ENCODE measurements at regions not wholly inside any gene's neighbourhood (a gene's known extent, or its start where the extent isn't known, plus 50 kb on each side); places are given as distances from the start of the nearest gene placed in this dataset.
"Not testable (repeated sequence)": the region's sequence is repeated elsewhere in the genome, so short reads cannot be mapped to it uniquely, and the experiment has no call there.

DNA sequence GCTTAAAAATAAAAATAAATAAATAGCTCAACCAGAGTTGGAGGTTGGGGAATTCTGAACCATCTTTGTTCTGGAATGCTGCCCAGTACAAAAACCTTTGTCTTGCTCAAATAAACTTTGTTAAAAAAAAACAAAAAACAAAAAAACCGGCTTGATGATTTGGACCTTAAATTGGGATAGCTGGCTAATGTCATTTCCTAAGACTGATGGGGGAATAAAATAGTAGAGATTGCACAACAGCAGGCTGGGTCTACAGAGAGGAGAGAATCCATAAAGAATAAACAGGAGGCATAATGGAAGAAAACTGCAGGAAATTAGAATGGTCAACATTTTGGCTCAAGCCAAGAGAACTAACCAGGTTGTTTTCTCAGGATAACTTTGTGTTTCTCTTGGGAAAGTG, 370.9 kb downstream of the AEBP2 start:
- no peak for DNase-seq (ENCODE audit: extremely low read depth, low read depth)

DNA sequence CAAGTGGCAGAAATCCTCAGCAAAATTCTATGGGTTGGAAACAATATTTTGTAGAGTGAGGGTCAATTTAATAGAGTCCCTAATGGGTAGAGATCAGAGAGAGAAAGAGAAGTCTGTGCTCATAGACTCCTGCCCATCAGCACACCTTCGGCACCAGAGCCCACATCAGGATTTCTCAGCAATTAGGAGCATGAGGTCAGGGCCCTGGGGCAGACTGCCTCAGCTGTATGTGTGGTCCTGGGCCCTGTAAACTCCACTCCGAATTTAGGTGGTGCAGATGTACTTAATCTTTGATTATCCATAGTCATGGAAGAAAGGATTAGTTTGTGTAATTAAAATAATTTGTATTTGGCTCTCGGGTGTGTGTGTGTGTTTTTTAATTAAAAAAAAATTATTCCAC, 372.6 kb downstream of the AEBP2 start:
- no peak for DNase-seq (ENCODE audit: extremely low read depth, low read depth)

GRCh38 chr12:19819231-19819630, 379.9 kb downstream of the AEBP2 start:
- no peak for DNase-seq (ENCODE audit: extremely low read depth, low read depth)

- DNase-seq (ENCODE audit: extremely low read depth, low read depth), result no peak
These were observed 383.2 kb downstream of the AEBP2 start for GRCh38 chr12:19822476-19822875.

- DNase-seq (ENCODE audit: extremely low read depth, low read depth), result not testable (repeated sequence)
These were observed 384.0 kb downstream of the AEBP2 start for GRCh38 chr12:19823326-19823725.

DNA sequence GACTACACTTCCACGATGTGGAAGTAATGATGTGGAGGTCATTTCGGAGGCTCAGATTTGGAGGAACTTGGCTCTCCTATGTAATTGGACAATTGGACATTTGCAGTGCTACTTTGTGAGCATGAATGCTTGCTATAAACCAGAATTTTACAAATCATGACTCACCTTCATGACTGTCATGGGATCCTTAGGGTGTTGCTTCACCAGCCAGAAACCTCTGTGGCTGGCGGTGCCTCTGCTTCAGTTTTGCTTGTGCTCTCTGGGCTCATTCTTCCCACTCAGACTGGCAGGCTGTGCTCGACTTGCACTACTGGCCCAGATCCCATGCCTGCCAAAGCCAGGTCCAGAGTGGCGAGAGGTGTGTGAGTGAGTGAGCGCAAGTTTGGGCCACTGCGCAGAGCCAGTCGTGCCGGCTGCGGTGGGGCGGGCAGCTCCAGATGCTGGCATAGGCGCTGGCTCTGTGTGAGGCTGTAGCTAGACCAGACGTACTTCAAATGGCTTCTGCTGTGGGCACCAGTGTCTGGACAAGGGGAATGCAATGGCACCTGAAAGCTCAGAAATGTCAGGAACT, 387.8 kb downstream of the AEBP2 start:
- no peak for DNase-seq (ENCODE audit: extremely low read depth, low read depth)

DNA sequence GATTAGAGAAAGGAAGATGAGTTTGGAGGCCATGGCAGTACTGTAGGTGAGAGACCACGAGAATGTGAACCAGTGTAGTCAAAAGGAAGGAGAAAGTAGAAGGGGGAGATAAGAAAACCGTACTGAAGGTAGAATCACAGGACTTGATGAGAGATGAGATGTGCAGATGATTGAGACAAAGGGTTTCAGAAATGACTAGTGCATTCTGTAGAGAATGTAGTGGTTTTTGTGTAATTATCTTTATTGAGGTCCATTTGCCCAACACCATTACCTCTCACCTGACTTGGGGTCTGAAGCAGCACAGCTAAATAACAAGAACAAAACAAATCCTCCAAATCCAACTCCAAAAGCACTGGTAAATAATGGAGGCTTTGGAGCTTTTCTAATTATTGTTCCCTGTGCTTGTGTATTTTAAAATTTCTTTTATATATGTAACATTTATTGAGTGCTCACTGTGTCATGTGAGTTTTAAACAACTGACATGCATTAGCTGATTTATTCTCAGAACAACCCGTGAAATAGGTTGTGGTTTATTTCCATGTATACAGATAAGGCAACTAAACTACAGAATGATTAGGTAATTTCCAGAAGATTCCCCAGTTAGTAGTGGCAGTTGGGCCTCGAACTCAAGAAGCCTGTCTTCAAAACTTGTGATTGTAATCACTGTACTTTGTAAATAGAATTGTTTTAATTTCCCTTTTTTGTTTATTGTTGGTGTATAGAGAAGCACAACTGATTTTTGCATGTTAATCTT, 390.0 kb downstream of the AEBP2 start:
- DNase-seq (ENCODE audit: extremely low read depth, low read depth), result no peak

DNA sequence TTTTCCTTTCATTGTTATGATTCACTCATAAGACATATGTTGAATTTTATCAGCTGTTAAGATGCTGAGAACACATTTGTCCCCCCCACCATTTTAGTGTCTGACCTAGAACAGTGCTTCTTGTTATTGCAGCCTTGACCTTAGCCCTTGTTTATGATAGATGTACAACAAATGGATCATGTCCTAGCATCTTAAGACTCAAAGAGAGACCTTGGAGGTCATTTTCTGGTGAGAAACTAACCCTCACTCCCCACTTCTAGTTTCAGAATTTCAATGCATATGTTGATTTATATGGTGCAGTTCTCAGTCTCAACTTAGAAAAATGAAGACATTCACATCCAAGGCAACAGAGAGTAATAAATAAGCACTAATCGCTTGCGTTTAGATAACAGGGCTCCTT, 391.2 kb downstream of the AEBP2 start:
- DNase-seq (ENCODE audit: extremely low read depth, low read depth), result no peak

DNA sequence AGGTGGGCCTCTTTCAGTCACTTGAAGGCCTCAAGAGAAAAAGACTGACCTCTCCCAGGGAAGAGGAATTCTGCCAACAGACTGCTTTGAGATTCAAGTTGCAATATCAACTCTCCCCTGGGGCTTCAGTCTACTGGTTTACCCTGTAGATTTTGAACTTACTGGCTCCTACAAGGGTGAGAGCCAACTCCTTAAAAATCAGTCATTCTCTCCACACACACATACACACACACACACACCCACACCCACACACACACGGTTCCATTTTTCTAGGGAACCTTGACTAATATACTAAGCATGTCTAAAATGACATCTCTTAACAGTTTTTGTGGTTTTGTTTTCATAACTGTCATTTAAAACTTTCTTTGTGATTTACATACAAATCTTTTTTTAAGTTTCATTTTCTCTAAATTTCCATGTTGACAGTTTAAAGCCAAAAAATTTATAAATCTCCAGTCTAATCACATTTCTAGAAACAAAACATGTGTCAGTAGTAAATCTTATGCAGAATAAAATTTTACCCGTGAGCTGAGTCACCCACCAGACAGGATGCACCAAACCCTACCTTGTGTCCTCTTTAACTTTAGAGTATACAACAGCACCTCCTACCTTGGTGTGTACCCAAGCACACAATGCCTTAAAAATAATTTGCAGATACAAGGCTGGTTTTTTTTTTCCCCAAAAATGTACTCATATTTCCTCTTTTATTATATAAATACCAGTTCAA, 394.6 kb downstream of the AEBP2 start:
- no peak for DNase-seq (ENCODE audit: extremely low read depth, low read depth)

- no peak for DNase-seq (ENCODE audit: extremely low read depth, low read depth)
These were observed 395.3 kb downstream of the AEBP2 start for GRCh38 chr12:19834592-19834991.

GRCh38 chr12:19836056-19836455, 396.8 kb downstream of the AEBP2 start:
- no peak for DNase-seq (ENCODE audit: extremely low read depth, low read depth)

DNA sequence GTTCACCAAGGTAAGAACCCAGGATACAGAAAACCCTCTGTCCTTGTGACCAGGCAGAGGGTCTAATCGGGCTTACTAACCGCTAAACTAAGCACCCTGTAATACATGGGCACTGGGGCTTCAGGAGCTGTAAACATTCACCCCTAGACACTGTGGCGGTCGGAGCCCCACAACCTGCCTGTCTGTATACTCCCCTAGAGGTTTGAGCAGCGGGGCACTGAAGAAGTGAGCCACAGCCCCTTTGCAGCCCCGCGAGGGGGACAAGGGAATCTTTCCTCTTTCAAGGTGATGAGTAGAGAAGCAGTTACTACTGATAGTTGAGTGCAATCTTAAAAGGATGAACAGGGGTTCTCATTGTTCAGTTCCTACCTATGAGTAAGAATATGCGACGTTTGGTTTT, 397.2 kb downstream of the AEBP2 start:
- no peak for DNase-seq (ENCODE audit: extremely low read depth, low read depth)

DNA sequence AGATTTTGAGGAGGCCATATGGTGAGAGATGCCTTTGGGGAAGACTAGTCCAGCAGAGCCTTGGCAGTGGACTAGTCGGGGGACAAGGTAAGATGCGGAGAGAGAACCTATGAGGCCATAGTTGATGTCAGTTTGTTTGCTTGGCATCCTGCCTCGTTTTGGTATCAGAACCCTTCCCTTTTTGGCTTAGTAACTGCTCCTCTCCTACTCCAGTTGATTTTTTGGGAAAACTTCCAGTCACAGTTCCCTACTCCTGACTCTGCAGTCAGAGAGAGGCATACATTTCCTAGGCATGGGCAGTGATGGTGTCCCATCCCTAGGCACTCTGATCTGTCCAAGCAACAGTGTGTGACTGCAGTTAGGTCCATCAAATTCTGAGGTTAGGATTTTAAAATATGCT, 398.3 kb downstream of the AEBP2 start:
- no peak for DNase-seq (ENCODE audit: extremely low read depth, low read depth)

DNA sequence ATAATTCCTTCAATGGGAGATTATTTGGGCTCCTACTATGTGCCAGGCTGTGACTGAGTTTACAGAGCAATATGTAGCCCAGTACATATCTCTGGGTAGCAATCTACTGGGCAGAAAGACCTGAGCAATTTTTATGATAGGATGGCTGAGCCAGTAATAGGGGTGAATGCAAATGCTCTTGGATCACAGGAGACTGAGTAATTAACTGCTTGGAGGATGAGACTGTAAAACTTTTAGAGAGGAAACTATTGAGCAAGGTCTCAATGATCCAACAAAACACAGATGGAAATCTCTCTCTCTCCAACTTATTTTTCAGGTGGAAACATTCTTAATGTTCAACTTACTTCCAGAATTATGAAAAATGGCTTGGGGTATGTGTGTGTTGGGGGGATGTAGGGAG, 402.2 kb downstream of the AEBP2 start:
- no peak for DNase-seq (ENCODE audit: extremely low read depth, low read depth)

GRCh38 chr12:19842116-19842515, 402.8 kb downstream of the AEBP2 start:
- no peak for DNase-seq (ENCODE audit: extremely low read depth, low read depth)

GRCh38 chr12:19844224-19844623, 404.9 kb downstream of the AEBP2 start:
- DNase-seq (ENCODE audit: extremely low read depth, low read depth), result no peak

DNA sequence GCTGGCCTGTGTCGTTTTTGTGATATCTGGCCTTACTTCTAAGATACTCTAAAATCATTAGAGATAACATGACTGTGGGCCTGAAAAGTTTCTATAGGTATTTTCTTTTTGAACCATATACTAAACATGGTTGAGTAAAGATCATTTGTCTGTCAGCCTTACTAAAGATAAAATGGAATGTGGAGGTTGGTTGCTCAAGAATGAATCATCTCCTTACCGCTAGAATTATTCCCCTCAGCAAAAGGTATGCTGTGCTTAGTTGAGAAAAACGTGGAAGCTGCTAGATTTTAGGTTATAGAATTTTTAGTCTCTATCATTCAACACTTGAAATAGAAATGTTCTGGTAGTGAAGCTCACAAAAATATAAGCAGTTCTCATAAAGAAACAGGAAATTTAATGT, 407.3 kb downstream of the AEBP2 start:
- no peak for DNase-seq (ENCODE audit: extremely low read depth, low read depth)

GRCh38 chr12:19847294-19848059, 408.2 kb downstream of the AEBP2 start:
- DNase-seq (ENCODE audit: extremely low read depth, low read depth), result no peak

GRCh38 chr12:19848421-19848820, 409.1 kb downstream of the AEBP2 start:
- DNase-seq (ENCODE audit: extremely low read depth, low read depth), result no peak

GRCh38 chr12:19849208-19849607, 409.9 kb downstream of the AEBP2 start:
- DNase-seq (ENCODE audit: extremely low read depth, low read depth), result no peak

DNA sequence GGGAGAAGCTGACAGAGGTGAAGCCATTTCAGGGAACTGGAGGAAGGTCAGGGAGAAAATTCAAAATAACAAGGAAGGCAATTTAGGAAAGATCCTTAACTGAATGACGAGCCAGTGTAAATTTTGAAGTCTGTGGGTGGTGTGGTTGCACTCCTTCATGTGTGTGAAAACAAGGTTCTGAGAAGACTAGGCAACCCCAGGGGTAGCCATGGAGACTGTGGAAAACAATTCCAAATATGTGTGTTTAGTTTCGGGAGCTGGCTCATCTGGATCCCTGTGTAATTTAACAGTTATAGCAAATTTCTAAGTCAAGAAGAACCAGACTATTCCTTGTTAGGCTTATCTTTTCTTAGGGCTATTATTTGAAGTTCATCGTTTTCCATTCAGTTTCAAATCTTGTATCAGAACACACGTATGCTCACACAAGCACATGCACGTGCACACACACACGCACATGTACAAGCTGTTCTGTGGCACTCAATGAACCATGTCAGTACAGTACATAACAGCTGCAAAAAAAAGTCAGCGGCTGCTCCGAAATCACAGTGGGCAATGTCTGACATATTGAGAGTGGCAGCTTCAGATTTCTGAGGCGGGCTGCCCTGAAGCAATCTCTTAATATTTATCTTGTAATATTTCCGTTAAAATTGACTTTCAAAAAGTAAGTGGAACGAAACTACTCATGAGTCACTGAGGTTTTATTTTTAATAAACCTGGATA, 411.2 kb downstream of the AEBP2 start:
- DNase-seq (ENCODE audit: extremely low read depth, low read depth), result no peak

All from NCI-H460 (cell line).